HL-60 (cell line): ENCODE measurements at regions not wholly inside any gene's neighbourhood (a gene's known extent, or its start where the extent isn't known, plus 50 kb on each side); places are given as distances from the start of the nearest gene placed in this dataset.
A peak's percentile ranks its signal among the peaks of the same experiment; 100 is the strongest.

Experiments
- DNase-seq, 2 experiments: peaks; one replicate each; pipeline ENCODE4 v3.0.0-alpha.2; 2010 to 2020; ENCODE audit warnings: low read depth in 1 of 2, low spot score in 1 of 2
- H3K27ac ChIP-seq: fragments of 250-450 bp; sonication (Bioruptor Pico); replicated peaks from 2 replicates; pipeline ENCODE4 v1.5.1; 2020; ENCODE audit warnings: mild to moderate bottlenecking, moderate library complexity
- H3K27me3 ChIP-seq: fragments of 250-450 bp; sonication (Bioruptor Pico); 2 replicates; pipeline ENCODE4 v1.5.1; 2021; ENCODE audit warnings: mild to moderate bottlenecking, moderate library complexity; ENCODE audit not compliant: insufficient read depth, poor library complexity, severe bottlenecking
- H3K4me3 ChIP-seq: replicated peaks from 2 replicates; pipeline ENCODE4 v1.5.1; 2011; ENCODE audit warnings: mild to moderate bottlenecking, control low read depth, low read length; ENCODE audit not compliant: insufficient read depth
- CTCF ChIP-seq: IDR thresholded peaks from one replicate; pipeline ENCODE4 v1.5.1; 2011; ENCODE audit warnings: low read length, control low read depth, inconsistent platforms; ENCODE audit not compliant: insufficient read depth
- GABPA ChIP-seq: IDR thresholded peaks from 2 replicates; pipeline ENCODE4 v1.6.1; 2012; ENCODE audit warnings: low read depth
- POLR2AphosphoS5 ChIP-seq: IDR thresholded peaks from 2 replicates; pipeline ENCODE4 v1.6.1; 2012; ENCODE audit warnings: low read depth
- REST ChIP-seq: IDR thresholded peaks from 2 replicates; pipeline ENCODE4 v1.6.1; 2012; ENCODE audit warnings: low read depth; ENCODE audit not compliant: insufficient replicate concordance
- SPI1 ChIP-seq: IDR thresholded peaks from 2 replicates; pipeline ENCODE4 v1.6.1; 2012; ENCODE audit warnings: low read depth, mild to moderate bottlenecking, borderline replicate concordance

- no peak for DNase-seq
- Histone ChIP-seq H3K4me3 (no peak overlapping the region), H3K27me3 (no peaks in the 10 kb centered on the region), H3K27ac (no peak overlapping the region)
- no peak for TF ChIP-seq POLR2AphosphoS5
- TF ChIP-seq CTCF = no peak
- TF ChIP-seq SPI1 = no peak
- TF ChIP-seq REST = no peak
- TF ChIP-seq GABPA = no peak
Observed at GRCh38 chr2:172336681-172337080, 90.7 kb upstream of the ITGA6 start.

GRCh38 chr2:172339371-172340010 lies 87.9 kb upstream of the ITGA6 start:
- DNase-seq = peak in 1 of 2 experiments; percentile 16
- H3K27me3 ChIP-seq = no peaks in the 10 kb centered on the region
- TF ChIP-seq GABPA = no peak
- TF ChIP-seq POLR2AphosphoS5 = no peak
- TF ChIP-seq REST = no peak
- no peak for TF ChIP-seq SPI1
- TF ChIP-seq CTCF = no peak
- H3K27ac ChIP-seq = no peak overlapping the region
- H3K4me3 ChIP-seq = no peak overlapping the region

GRCh38 chr2:172340394-172340793 lies 87.0 kb upstream of the ITGA6 start:
- Histone ChIP-seq H3K4me3 (no peak overlapping the region; the same call in 1 of the 2 replicates), H3K27me3 (no peaks in the 10 kb centered on the region)

GRCh38 chr2:172342078-172342477 lies 85.3 kb upstream of the ITGA6 start:
- TF ChIP-seq CTCF (no peak), SPI1 (no peak), POLR2AphosphoS5 (no peak), GABPA (no peak), REST (no peak)
- DNase-seq = no peak
- no peak overlapping the region for H3K27ac ChIP-seq
- no peak overlapping the region for H3K4me3 ChIP-seq
- no peaks in the 10 kb centered on the region for H3K27me3 ChIP-seq

More at GRCh38 chr2:172340394-172340793, 87.0 kb upstream of the ITGA6 start:
- H3K27ac ChIP-seq = no peak overlapping the region
- peak; percentile 7 to 16 for DNase-seq
- TF ChIP-seq GABPA = no peak
- no peak for TF ChIP-seq POLR2AphosphoS5
